Upper lobe of left lung (tissue), 4 donors: ENCODE measurements at regions not wholly inside any gene's neighbourhood (a gene's known extent, or its start where the extent isn't known, plus 50 kb on each side); places are given as distances from the start of the nearest gene placed in this dataset.

Source experiments
- POLR2A ChIP-seq, 4 donors: fragments of 450-650 bp; IDR thresholded peaks; one replicate each; pipeline ENCODE4 v1.5.1; 2016 to 2017; ENCODE audit warnings: antibody characterized with exemption in 4 of 4, mild to moderate bottlenecking in 2 of 4
- POLR2AphosphoS5 ChIP-seq, 2 donors: sonication (generic); formaldehyde crosslinking; IDR thresholded peaks; one replicate each; pipeline ENCODE4 v1.5.1; 2017; ENCODE audit warnings: antibody characterized with exemption in 2 of 2

- TF ChIP-seq POLR2A (IDR thresholded peaks at IDR 0.05) (no peak), POLR2AphosphoS5 (IDR thresholded peaks at IDR 0.05) (no peak)
Observed at GRCh38 chr22:27230189-27230588, 571.4 kb downstream of the MN1 start.
